GM21390 (cell line): ENCODE measurements at regions not wholly inside any gene's neighbourhood (a gene's known extent, or its start where the extent isn't known, plus 50 kb on each side); places are given as distances from the start of the nearest gene placed in this dataset.

ENCODE experiments used
- ATAC-seq: cut with Tn5 transposase; IDR thresholded peaks from one replicate; pipeline ENCODE4 v1.9.1; 2021; ENCODE audit not compliant: unreplicated experiment

DNA sequence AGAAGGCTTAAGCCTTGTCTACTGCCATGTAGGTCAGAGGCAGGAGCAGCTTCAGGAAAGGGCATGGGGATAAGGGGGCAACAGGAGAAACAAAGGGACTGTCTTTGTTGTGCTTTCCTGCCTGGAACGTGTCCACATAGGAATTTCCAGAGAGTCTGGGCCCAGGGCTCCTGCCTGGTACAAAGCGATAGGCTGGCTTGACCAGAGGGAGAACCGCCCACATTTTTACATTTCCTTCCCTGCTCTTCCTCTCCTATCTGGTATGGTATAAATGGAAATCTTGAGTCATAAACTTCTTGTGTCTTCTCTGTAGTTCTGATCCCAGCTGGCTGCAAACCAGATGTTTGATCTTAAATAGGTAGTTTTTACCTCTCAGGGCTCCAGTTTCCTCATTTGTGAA, 414.8 kb downstream of the HRH4 start:
- no peak for ATAC-seq

DNA sequence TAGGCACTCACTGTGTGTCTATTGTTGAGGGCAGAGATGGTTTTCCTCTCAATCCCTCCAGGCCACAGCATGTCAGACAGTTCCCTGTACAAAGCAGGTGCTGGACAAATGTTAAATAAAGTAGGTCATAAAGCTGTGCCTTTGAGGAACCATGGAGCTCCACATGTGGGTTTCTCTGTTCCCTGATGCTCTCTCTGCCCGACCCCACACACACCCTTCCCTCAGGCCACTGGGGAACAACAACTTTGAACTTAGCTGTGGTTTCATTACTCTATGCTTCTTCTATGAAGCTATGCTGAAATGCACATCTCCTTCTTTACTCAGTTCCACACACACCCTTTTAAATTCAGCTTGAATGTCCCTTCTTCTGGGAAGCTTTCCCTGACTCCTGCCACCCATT, 415.3 kb downstream of the HRH4 start:
- no peak for ATAC-seq

DNA sequence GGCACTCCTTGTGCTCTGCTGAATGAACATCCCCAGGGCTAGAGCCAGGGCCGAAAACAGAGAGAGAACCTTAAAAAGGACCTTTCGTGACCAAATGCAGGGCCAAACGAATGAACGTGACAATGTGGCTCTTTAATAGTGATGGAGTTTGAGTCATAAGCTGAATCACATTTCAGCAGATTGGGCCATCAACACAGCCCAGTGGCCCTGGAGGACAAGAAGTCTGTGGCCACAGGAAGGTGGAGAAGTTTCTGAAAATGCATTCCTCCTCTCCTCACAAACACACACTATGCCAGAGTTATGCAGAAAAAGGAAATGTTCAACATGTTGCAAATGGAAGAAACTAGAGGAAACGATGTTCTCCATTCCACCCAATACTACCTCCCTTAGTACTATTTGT, 415.8 kb downstream of the HRH4 start:
- no peak for ATAC-seq

GRCh38 chr18:24877066-24877465, 416.6 kb downstream of the HRH4 start:
- ATAC-seq: no peak

- ATAC-seq: no peak
Measured at GRCh38 chr18:24877546-24877945, 417.1 kb downstream of the HRH4 start.

DNA sequence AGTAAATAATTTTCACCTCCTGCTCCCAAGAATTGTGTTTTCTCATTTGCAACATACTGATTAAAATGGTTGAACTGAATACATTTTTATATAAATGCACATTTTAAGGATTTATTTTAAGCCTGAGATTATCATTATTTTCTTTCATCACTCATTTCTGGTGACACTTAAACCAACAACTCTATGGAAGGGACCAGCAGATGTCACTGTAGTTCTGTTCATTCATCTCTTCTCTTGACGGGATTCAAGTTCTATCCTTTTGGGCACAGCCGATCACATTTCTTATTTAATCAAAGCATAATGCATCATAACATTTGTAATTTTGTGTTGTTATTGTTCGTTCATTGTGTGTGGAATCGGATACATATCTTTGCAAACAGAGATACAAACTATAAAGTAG, 417.9 kb downstream of the HRH4 start:
- no peak for ATAC-seq

DNA sequence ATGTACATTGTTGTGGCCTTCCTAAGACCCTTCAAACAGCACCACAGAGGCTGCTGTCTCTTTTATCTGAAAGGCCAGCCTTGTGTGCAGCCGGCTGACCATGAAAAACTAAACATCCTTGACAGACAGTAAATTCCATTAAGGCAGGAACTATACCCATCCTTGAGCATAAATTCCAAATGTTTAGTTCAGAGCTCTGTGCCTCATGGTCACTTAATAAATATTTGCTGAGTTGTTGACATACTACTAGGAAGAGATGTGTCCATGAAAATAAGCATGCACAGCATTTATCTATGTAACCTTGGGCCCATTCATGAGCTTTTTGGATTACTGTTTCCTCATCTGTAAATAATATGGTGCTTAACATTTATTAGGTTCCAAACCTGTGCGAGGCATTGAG, 424.8 kb downstream of the HRH4 start:
- ATAC-seq: no peak

DNA sequence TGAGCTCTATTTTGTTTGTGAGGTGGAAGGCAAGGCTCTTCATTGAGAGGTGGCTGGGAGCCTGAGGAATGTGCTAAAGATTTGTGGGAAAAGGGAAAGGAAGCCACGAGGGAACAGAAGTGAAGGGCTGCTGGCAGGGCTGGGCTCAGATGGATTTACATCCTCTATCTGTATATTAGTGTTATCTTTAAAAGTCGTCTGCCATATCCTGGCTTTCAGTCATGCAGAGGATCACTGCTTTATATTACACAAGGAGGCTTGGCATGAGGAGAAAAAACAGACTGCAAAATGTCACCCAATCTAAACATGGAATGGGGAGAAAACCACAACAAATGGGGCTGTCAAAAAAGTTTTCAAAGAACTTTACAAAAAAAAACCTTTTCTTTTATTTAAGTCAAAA, 434.4 kb downstream of the HRH4 start:
- no peak for ATAC-seq

DNA sequence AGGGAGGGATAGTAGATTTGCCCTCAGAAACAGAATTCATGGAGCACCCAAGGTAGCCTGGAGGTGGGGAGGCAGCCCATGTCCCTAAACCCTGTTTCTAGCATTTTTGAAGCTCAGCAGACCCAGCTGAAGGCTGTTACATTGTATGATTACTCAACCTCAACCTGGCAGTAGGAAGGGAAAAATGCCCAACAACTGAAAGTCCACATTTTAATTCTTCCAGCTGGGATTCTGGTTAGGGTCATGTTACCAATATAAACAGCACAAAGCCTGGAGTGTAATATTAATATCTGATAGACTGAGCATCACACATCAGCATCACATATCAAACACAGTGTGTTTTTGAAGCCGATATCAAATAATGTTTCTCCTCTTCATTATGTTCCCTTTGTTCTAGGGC, 437.0 kb downstream of the HRH4 start:
- no peak for ATAC-seq

GRCh38 chr18:24910221-24910620, 441.7 kb downstream of the ZNF521 start:
- ATAC-seq: no peak

GRCh38 chr18:24913507-24914170, 438.3 kb downstream of the ZNF521 start:
- no peak for ATAC-seq

DNA sequence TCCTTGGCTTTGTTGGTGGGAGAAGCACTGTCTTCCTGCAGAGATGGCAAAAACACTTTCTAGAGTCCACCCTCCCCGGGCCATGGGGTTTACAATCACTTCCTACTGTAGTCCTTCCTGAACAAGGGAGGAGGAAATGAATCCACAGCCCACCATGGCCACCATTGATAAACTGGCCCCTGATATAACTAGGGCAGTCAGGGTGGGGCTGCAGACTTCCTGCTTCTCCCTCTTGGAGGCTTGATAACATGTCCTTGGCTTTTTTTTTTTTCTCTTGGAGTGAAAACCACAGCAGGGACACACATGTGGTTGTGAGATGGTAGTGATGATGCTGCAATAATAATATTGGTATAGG, 437.8 kb downstream of the ZNF521 start:
- no peak for ATAC-seq

- ATAC-seq: no peak
Measured at GRCh38 chr18:24914685-24915084, 437.3 kb downstream of the ZNF521 start.

DNA sequence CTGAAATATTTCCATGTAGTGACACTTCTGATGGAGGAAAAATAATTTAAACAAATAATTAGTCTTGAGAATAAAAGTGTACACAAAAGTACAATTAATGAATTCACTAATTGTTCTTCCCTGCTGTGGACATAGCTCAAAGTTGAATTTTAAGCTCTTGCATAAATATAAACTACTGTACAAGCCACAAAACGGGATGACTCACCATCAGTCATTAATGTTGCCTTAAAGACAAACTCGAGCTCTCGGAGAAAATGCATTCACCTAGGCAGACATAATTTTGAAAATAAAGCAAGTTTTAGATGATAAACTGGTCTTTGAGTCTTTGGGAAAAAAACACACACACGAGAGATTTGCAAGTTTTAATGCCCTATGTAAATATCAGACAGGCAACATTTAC, 436.4 kb downstream of the ZNF521 start:
- no peak for ATAC-seq

GRCh38 chr18:24917767-24918166, 434.2 kb downstream of the ZNF521 start:
- no peak for ATAC-seq

DNA sequence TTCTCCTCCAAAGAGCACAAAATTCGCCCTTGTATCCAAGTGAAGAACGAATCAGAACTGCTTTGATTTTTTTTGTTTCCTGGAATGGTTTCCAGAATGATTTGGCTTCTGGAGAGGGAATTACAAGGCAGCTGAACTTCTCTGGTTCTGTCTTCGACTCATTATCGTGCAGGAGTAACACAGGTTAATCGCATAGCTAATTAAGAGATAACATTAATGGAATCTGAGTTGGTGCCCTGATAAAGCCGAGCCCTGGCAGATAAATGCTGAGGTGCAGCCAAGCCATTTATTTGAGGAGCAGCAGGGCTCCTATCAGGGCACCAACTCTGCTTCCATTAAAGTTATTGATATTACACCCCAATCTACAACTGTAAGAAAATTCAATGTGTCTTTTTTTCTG, 433.7 kb downstream of the ZNF521 start:
- no peak for ATAC-seq

GRCh38 chr18:24919181-24919797, 432.7 kb downstream of the ZNF521 start:
- ATAC-seq: no peak

- ATAC-seq: peak; percentile 47
Measured at GRCh38 chr18:24922491-24922890, 429.5 kb downstream of the ZNF521 start.

- peak; percentile 91 for ATAC-seq
Measured at GRCh38 chr18:24923138-24923537, 428.8 kb downstream of the ZNF521 start.

DNA sequence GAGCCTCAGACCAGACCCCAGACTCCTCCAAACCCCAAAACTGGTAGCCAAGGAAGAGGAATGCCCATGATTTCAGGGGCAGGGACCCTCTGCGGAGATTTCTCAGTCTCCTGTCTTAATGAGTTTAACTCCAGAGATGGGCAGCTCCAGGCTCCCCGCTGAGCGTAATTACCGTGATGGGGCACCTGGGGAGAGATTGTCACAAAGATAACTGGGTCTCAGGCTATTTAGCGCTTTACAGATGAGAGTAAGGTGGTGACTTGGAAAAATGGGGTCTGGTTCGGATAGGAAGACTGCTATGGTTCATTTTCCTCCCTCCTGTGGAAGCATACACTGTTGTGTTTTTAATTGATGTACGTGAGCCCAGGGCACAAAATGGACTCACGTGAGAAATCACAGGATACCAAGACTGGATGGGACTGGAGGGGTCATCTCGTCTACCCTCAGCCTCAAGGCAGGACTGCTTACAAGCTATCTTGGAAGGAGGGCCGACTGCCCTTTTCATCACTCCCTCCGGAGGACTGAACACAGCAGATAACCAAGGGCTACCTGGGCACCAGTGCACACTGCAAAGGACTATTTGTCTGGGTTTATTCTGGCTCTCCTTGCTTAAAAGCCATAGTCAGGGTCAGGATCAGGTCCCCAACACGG, 427.8 kb downstream of the ZNF521 start:
- ATAC-seq: no peak

GRCh38 chr18:24926649-24927048, 425.3 kb downstream of the ZNF521 start:
- no peak for ATAC-seq

GRCh38 chr18:24928301-24928878, 423.6 kb downstream of the ZNF521 start:
- no peak for ATAC-seq
